Fibroblast of villous mesenchyme (primary cell): ENCODE measurements at regions not wholly inside any gene's neighbourhood (a gene's known extent, or its start where the extent isn't known, plus 50 kb on each side); places are given as distances from the start of the nearest gene placed in this dataset.

Experiments
- DNase-seq: peaks from one replicate; pipeline ENCODE4 v3.0.0-alpha.2; 2010; ENCODE audit warnings: low read depth
- H3K4me3 ChIP-seq: 2 replicates; pipeline ENCODE4 v1.5.1; 2011; ENCODE audit warnings: low read depth, mild to moderate bottlenecking, low read length
- TF ChIP-seq, protein P1 (sequence below): IDR thresholded peaks from 2 replicates; pipeline ENCODE4 v1.5.1; 2012; ENCODE audit warnings: low read depth, mild to moderate bottlenecking, low read length; ENCODE audit not compliant: insufficient read depth

DNA sequence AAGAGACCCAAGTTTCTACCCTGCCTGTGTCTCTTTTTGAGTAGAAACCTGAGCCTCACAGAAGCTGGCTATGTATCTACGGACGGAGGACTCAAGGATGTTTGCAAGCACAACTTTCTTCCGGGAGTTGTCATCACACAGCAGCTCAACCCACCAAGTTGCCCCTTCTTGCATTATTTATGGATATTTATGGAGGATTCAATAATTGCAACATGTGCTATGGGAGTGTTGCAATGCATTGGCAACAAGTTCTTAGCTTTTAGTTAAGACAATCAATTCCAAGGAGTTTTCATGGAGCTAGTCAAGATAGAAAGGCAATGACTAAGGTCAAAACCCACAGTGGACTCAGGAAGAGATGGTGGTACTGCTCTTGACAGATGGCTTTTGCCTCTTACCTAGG, 336.9 kb downstream of the ENC1 start:
- TF ChIP-seq, protein P1, sequence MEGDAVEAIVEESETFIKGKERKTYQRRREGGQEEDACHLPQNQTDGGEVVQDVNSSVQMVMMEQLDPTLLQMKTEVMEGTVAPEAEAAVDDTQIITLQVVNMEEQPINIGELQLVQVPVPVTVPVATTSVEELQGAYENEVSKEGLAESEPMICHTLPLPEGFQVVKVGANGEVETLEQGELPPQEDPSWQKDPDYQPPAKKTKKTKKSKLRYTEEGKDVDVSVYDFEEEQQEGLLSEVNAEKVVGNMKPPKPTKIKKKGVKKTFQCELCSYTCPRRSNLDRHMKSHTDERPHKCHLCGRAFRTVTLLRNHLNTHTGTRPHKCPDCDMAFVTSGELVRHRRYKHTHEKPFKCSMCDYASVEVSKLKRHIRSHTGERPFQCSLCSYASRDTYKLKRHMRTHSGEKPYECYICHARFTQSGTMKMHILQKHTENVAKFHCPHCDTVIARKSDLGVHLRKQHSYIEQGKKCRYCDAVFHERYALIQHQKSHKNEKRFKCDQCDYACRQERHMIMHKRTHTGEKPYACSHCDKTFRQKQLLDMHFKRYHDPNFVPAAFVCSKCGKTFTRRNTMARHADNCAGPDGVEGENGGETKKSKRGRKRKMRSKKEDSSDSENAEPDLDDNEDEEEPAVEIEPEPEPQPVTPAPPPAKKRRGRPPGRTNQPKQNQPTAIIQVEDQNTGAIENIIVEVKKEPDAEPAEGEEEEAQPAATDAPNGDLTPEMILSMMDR = no peak
- no peak for DNase-seq
- H3K4me3 ChIP-seq = no peak overlapping the region

DNA sequence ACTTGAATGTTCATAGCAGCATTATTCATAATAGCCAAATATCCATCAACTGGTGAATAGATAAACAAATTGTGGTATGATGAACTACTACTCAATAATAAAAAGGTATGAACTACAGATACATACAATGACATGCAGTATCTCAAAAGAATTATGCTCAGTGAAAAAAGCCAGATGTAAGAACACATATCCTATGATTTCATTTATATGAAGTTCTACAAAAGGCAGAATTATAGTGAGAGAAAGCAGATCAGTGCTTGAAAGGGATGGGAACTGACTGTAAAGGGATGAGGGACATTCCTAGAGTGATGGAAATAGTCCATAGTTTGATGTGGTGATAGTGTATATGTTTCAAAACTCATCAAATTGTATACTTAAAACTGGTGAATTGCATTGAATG, 339.0 kb downstream of the ENC1 start:
- TF ChIP-seq, protein P1 = no peak
- H3K4me3 ChIP-seq = no peak overlapping the region
- DNase-seq = no peak

DNA sequence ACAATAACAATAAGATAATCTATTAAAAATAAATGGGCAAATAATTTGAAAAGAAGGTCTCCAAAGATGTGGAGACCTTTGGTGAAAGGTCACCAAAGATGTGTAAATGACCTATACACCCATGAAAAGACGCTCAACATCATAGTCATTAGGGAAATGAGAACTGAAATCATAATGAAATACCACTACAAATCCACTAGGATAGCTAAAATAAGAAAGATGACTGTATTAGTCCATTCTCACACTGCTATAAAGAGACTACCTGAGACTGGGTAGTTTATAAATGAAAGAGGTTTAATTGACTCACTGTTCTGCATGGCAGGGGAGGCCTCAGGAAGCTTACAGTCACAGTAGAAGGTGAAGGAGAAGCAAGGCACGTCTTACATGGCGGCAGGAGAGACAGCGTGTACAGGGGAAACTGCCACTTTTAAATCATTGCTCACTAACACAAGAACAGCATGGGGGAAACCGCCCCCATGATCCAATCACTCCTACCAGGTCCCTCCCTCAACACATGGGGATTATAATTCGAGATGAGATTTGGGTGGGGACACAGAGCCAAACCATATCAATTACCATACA, 339.6 kb downstream of the ENC1 start:
- no peak for DNase-seq
- TF ChIP-seq, protein P1 = no peak
- H3K4me3 ChIP-seq = no peak overlapping the region

DNA sequence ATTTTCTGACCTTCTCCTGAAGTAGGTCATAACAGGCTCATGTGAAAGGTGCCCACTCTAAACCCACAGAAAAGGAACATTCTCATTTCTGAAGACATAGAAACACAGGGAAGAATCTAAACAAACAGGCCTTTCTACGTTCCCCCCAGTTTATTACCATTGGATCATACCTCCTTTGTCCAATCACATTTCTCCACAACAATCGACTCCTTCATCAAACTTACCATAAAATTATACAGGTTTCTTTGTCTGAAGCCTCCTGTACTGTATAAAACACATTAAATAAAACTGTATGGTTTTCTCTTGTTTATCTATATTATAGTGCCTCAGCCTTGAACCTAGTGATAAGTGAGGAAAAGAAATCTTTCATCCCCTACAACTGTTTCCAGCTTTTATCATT, 340.7 kb downstream of the ENC1 start:
- TF ChIP-seq, protein P1 = no peak
- no peak for DNase-seq
- H3K4me3 ChIP-seq = no peak overlapping the region

DNA sequence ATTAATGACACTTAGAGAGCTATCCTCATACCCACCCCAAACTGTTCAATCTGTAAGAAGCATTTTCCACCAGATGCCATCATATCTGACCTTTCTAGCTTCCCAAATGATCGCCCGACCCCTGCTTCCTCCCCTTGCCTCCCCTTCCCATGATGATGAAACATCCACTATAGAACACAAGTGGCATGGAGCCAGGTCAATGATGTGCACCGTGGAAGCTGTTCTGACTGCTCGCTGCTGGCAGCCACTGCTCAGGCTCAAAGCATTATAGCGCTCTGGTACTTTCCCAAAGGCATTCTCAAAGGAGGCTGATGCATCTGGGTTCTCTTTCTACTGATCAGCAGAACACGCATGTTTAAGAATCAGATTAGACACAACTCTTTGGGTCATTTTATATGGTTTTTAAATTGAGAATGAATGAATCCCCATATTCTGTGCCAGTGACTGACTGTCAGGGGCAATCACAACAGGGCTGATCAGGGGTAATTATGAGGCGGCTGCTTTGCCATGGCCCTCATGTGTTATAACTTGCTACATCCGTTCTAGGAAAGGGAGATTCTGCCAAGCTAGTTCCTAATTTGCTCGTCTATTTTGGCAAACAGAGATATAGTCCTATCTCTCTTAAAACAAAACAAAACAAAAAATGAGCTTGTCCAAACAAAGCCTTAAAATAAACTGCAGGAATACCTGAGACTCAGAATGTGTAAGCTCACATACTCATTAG, 343.7 kb downstream of the ENC1 start:
- TF ChIP-seq, protein P1 = no peak
- no peak overlapping the region for H3K4me3 ChIP-seq
- peak; percentile 17 for DNase-seq

DNA sequence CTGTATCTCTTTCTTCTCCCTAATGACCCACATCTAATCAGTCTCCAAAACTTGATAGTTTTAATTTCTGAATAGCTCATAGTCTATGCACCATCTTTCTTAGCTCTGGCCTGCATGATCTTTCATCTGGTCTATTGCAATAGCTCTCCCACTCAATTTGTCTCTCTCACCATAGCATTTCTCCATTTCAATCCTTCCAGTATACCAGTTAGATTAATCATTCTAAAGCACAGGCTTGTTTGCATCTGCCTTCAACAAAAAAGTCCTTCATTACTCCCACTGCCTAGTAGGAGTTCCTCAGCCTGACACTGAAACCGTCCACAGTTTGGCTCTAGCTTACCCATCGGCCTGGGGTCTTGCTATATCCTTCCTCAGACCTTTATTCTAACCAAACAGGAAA, 344.9 kb downstream of the ENC1 start:
- H3K4me3 ChIP-seq = no peak overlapping the region
- TF ChIP-seq, protein P1 = no peak
- no peak for DNase-seq
